ENCODE measurements at regions not wholly inside any gene's neighbourhood (a gene's known extent, or its start where the extent isn't known, plus 50 kb on each side); places are given as distances from the start of the nearest gene placed in this dataset.

DNA sequence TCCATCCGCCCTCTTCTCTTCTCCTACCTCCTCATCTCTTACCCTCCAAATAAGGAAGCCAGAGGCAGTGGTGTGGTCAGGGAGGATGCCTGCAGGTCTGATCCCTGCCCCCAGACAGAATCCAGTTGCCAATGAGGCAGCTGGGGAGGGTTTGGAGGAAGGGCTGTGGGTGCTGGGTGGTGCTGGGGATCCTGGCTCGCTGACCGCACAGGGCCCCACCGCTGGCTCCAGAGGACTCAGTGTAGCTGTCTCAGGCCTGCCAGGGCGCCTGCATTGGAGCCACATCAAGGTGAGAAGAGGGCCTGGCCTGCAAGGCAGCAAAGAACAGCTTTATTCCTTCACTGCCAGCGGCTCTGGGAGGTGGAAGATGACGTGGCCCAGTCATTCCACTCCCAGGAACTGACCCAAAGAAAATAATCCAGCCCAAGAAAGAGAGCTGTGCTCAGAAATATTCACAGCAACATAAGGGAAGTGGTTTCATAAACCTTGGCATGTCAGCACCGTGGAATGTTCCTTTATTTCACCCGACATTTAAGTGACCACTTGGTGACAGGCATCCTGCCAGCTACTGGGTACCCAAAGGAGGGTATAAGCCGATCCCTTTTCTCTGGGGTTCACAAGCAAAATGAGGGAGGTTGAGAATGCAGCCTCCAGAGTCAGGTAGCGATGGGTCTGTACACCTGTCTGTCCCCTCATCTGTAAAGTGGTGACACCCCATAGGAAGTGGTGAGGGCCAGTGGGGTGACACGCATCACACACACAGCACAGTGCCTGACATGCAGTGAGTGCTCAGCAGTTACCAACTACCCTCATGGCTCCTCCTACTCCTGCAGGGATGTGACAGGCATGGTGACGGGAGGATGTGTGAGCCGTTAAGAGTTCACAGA, 125.1 kb downstream of the SNX5 start:
- Mint-ChIP-seq H3K27me3 (no peaks in the 10 kb centered on the region), H3K9me3 (no peaks in the 10 kb centered on the region), H3K27ac (no peak overlapping the region), H3K4me1 (ENCODE audit: low read depth) (peaks cover 14% of the 10 kb centered on the region), H3K36me3 (ENCODE audit: low read depth) (no peaks in the 10 kb centered on the region), H3K4me3 (no peak overlapping the region)
- intact Hi-C loops (cut with micrococcal nuclease), result no loop called here

DNA sequence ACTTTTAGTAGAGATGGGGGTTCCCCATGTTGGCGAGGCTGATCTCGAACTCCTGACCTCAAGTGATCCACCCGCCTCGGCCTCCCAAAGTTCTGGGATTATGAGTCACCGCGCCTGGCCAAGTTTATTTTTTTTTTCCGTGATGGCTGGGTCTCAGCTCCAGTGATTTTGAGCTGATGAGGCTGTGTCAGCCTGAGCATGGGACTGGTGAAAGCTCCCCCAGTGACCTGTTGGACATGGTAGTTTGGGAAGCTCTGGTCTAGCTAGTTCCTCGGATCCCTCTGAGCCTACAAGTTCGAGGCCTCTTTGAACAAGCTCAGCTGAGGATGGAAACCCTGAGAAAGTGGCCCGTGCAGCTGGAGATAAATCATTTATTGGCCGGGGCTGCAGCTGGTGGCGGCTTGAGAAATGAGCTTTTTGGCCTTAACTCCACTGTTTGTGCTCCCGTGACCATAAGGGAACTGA, 126.8 kb downstream of the SNX5 start:
- Mint-ChIP-seq H3K4me3 (no peak overlapping the region), H3K27me3 (no peaks in the 10 kb centered on the region), H3K36me3 (ENCODE audit: low read depth) (no peaks in the 10 kb centered on the region), H3K4me1 (ENCODE audit: low read depth) (peaks cover 14% of the 10 kb centered on the region), H3K9me3 (no peaks in the 10 kb centered on the region), H3K27ac (no peak overlapping the region)
- intact Hi-C loops (cut with micrococcal nuclease), result no loop called here

DNA sequence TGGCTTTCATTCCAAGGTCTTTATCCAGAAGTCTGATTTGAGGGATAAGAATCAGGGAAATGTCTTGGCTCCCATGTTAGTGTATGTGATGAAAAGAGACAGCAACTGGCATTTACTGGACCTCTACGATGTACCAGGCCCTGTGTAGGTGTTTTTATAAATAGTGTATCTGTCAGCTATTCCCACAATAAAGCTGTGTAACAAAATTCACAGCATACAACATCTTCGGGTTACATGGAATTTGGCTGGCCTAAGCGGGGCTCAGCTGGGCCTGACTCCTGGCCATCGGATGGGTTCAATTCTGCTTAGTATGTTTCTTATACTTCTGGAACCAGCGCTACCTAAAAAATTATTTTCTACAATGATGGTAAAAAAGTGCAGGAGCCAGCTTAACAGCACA, 128.2 kb downstream of the SNX5 start:
- no peaks in the 10 kb centered on the region for H3K9me3 Mint-ChIP-seq
- no peak overlapping the region for H3K27ac Mint-ChIP-seq
- H3K36me3 Mint-ChIP-seq (ENCODE audit: low read depth), result no peaks in the 10 kb centered on the region
- H3K27me3 Mint-ChIP-seq, result no peaks in the 10 kb centered on the region
- intact Hi-C loops (cut with micrococcal nuclease), result no loop called here
- H3K4me1 Mint-ChIP-seq (ENCODE audit: low read depth), result peaks cover 8% of the 10 kb centered on the region
- H3K4me3 Mint-ChIP-seq, result no peak overlapping the region

DNA sequence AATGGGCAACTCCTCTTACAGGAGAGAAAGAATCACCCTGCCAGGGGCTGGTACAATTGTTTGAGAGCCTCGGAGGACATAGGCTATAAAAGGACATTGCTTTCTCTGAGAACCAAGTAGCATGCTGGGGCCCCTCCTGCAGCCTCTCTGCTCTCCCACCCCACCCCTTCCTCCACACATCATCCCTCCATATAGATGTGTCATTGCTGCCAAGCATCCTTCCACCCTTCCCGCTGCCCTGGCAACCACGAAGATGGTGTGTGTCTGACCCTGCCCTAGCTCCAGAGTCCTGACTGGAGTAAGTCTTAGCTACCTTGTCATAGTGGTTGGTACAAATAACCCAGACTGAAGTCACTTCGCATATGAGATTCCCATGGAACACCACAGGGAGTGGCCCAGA, 129.7 kb downstream of the SNX5 start:
- peaks cover 8% of the 10 kb centered on the region for H3K4me1 Mint-ChIP-seq (ENCODE audit: low read depth)
- no peak overlapping the region for H3K27ac Mint-ChIP-seq
- H3K27me3 Mint-ChIP-seq, result no peaks in the 10 kb centered on the region
- H3K4me3 Mint-ChIP-seq, result no peak overlapping the region
- H3K9me3 Mint-ChIP-seq, result no peaks in the 10 kb centered on the region
- intact Hi-C loops (cut with micrococcal nuclease), result no loop called here
- no peaks in the 10 kb centered on the region for H3K36me3 Mint-ChIP-seq (ENCODE audit: low read depth)

DNA sequence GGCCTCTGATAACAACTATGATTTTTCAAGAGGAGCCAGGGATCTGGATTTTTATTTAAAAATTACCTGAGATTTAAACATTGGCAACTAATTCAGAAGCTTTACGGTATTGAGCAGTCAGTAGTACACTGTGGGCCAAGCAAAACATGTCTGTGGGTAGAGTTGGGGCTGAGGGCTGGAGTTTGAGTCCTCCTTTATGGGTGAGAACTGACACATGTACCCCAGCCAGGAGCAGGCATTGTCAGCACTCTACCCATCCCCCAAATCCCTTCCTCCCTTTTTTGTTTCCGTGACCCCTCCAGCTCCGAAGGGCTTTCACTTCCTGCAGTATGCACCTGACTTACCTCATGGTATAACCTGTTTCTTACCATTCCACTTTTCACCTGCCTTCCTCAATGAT, 131.4 kb downstream of the SNX5 start:
- Mint-ChIP-seq H3K9me3 (no peaks in the 10 kb centered on the region), H3K4me3 (no peak overlapping the region), H3K27me3 (no peaks in the 10 kb centered on the region), H3K27ac (no peak overlapping the region), H3K36me3 (ENCODE audit: low read depth) (no peaks in the 10 kb centered on the region), H3K4me1 (ENCODE audit: low read depth) (no peaks in the 10 kb centered on the region)
- intact Hi-C loops (cut with micrococcal nuclease), result no loop called here

DNA sequence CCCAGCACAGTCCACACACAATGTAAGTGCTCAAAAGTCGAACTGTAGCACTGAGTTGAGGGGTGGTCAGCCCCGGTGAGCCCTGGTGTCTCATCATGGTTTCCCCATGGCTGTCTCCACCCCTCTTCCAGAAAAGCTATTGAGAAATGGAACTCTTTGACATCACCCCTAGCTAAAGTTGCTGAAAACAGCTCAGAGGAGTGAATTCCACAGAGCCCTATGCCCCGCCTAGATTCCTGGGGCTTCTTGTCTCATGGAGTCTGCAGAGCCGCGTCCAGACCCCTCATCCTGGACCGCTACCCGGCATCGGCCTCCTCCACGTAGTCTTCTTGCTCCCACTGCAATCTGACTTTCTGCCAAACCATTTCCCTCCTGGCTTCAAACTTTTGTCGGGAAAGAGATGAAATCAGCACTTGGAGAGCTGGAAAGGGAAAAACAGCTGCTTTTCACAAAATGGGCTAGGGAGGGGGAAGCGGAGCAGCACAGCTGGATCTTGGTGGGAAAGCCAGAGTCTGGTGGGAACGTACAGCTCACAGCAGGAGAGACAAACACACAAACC, 132.2 kb downstream of the SNX5 start:
- intact Hi-C loops (cut with micrococcal nuclease), result no loop called here

DNA sequence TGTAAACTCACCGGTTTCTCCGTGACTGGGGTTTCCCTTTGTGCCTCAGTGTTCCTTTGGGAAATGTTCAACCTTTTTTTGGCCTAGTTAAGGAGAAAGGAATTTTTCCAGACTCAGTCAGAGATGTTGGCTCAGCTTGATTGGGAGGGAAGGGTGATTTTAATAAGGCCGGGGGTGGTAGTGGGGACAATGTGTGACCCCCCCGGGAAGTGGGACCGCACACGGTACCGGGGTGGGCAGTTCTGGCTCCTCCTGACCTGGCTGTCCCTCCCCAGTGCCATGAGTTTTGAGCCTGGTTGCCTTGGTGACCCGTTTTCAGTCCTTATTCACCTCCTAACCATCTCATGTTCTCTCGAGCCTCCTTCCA, 132.7 kb downstream of the SNX5 start:
- H3K27me3 Mint-ChIP-seq, result no peaks in the 10 kb centered on the region
- no peak overlapping the region for H3K4me3 Mint-ChIP-seq
- no peaks in the 10 kb centered on the region for H3K4me1 Mint-ChIP-seq (ENCODE audit: low read depth)
- intact Hi-C loops (cut with micrococcal nuclease), result no loop called here
- H3K36me3 Mint-ChIP-seq (ENCODE audit: low read depth), result no peaks in the 10 kb centered on the region
- H3K27ac Mint-ChIP-seq, result no peak overlapping the region
- no peaks in the 10 kb centered on the region for H3K9me3 Mint-ChIP-seq

More for the DNA sequence above, 132.2 kb downstream of the SNX5 start:
- no peak overlapping the region for H3K4me3 Mint-ChIP-seq
- H3K4me1 Mint-ChIP-seq (ENCODE audit: low read depth), result no peaks in the 10 kb centered on the region
- no peaks in the 10 kb centered on the region for H3K9me3 Mint-ChIP-seq
- no peak overlapping the region for H3K27ac Mint-ChIP-seq
- H3K36me3 Mint-ChIP-seq (ENCODE audit: low read depth), result no peaks in the 10 kb centered on the region
- H3K27me3 Mint-ChIP-seq, result no peaks in the 10 kb centered on the region

DNA sequence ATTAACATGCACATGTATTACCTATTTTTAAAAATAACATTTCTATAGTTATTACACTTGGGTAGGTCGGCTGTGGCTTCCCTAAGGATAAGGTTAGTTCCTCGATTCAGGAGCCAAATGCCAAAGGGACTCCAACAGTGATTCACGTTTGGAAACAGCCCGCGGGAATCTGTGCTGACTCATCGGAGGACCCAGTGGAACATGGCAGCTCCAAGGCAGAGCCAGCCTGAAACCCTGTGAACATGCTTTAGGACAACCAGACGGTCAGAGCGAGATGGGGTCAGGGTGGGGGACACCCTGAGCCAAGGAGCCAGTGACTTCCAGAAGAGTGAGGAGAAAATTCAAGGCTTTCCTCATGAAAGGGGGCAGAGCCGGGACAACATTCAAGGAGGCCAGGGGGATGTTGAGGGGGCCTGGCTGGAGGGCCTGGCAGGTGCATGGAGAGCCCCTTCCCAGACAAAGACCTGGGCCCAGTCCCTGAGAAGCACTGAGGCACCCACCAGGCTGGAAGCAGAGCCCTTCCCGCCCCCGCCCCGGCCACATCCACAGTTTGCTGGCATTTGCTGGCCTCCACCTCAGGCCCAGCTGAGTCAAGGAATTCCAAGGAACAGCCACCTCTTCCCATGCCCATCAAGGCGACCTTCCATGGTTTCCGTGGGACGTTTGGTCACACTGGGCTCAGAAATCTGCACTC, 133.2 kb downstream of the SNX5 start:
- no peak overlapping the region for H3K27ac Mint-ChIP-seq

DNA sequence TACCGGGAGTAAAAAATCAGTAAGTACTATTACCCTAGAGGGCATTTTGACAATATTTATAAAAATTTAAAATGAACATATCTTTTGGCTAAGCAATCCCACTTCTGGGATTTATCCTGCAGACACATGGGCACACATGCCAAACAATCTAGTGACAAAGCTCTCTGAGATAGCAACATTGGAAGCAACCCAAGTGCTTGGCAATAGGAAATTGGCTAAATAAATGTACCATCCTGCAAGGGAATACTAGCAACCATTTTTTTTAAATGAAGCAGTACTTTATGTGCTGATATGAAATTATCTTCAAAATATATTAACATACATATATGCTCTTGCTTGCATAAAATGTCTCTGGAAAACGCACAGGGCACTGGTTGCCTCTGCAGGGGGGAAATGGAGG, 133.8 kb downstream of the SNX5 start:
- Mint-ChIP-seq H3K9me3 (no peaks in the 10 kb centered on the region), H3K27me3 (no peaks in the 10 kb centered on the region)
- intact Hi-C loops (cut with micrococcal nuclease), result no loop called here

More for the DNA sequence above, 133.2 kb downstream of the SNX5 start:
- no peak overlapping the region for H3K4me3 Mint-ChIP-seq
- no peaks in the 10 kb centered on the region for H3K4me1 Mint-ChIP-seq (ENCODE audit: low read depth)
- no peaks in the 10 kb centered on the region for H3K27me3 Mint-ChIP-seq
- intact Hi-C loops (cut with micrococcal nuclease), result no loop called here
- H3K9me3 Mint-ChIP-seq, result no peaks in the 10 kb centered on the region
- no peaks in the 10 kb centered on the region for H3K36me3 Mint-ChIP-seq (ENCODE audit: low read depth)

DNA sequence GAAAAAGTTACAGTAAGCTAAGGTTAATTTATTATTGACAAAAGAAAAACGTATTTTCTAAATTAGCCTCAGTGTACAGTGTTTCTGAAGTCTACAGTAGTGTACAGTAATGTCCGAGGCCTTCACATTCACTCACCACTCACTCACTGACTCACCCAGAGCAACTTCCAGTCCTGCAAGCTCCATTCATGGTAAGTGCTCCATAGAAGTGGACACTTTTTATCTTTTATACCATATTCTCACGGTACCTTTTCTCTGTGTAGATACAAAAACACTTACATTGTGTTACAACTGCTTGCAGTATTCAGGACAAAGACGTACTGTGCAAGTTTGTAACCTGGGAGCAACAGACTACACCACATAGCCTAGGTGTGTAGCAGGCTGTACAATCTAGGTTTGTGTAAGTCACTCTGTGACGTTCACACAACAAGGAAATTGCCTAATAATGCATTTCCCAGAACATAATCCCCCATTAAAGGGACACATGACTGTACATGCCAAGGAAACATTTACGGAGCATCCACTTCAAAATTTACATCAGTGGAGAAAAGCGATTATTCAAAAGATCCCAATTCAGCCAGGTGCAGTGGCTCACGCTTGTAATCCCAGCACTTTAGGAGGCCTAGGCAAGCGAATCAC, 133.4 kb downstream of the BANF2 start:
- H3K27ac Mint-ChIP-seq, result no peak overlapping the region
- H3K4me1 Mint-ChIP-seq (ENCODE audit: low read depth), result no peaks in the 10 kb centered on the region
- intact Hi-C loops (cut with micrococcal nuclease), result no loop called here
- H3K4me3 Mint-ChIP-seq, result no peak overlapping the region
- no peaks in the 10 kb centered on the region for H3K36me3 Mint-ChIP-seq (ENCODE audit: low read depth)
- H3K9me3 Mint-ChIP-seq, result no peaks in the 10 kb centered on the region
- H3K27me3 Mint-ChIP-seq, result no peaks in the 10 kb centered on the region

More for the DNA sequence above, 133.8 kb downstream of the SNX5 start:
- H3K36me3 Mint-ChIP-seq (ENCODE audit: low read depth), result no peaks in the 10 kb centered on the region
- H3K27ac Mint-ChIP-seq, result no peak overlapping the region
- H3K4me3 Mint-ChIP-seq, result no peak overlapping the region
- H3K4me1 Mint-ChIP-seq (ENCODE audit: low read depth), result no peaks in the 10 kb centered on the region

DNA sequence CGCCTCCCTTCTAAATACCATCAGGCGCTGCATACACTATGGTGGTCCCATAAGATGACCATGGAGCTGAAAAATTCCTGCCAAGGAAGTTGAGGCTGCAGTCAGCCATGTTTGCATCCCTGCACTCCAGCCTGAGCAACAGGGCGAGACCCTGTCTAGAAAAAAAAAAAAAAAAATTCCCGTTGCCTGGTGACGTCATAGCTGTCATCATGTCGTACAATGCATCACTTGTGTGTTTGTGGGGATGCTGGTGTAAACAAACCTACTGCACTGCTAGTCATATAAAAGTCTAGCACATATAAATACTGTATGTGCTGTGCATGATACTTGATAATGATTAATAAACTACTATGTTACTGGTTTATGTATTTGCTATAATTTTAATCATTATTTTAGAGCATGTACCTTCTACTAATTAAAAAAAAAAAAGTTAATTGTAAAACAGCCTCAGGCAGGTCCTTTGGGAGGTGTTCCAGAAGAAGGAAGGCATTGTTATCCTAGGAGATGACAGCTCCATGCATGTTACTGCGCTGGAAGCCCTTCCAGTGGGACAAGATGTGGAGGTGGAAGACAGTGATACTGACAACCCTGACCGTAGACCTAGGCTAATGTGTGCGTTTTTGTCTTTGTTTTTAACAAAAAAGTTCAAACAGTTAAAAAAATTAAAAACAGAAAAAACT, 132.6 kb downstream of the BANF2 start:
- H3K27me3 Mint-ChIP-seq, result no peaks in the 10 kb centered on the region
- H3K36me3 Mint-ChIP-seq (ENCODE audit: low read depth), result no peaks in the 10 kb centered on the region
- intact Hi-C loops (cut with micrococcal nuclease), result no loop called here
- no peaks in the 10 kb centered on the region for H3K9me3 Mint-ChIP-seq
- H3K27ac Mint-ChIP-seq, result no peak overlapping the region
- H3K4me3 Mint-ChIP-seq, result no peak overlapping the region
- H3K4me1 Mint-ChIP-seq (ENCODE audit: low read depth), result no peaks in the 10 kb centered on the region

DNA sequence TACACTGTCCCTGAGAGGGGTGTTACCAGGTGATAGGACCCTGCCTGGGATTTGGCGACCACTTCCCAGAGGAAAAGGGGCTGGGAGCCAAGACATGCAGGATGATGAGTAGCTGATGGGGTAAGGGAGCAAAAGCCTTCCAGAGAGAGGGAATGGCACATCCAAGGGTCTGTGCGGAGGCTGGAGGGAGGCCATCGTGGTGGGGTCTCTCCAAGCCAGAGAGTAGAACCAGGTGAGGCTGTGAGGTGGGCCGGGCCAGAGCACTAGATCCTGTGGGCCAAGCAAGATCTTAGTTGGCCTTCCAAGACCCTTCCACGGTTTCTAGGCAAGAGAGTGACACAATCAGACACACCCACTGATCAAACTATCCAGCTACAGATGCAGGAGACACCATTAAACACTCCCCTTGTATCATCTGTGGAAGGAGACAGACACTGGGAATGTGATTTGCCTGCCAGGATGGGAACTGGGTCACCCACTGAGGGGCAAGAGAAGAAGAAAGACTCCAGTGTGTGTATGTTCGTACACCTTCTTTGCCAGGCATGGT, 128.9 kb downstream of the BANF2 start:
- Mint-ChIP-seq H3K4me1 (ENCODE audit: low read depth) (peaks cover 8% of the 10 kb centered on the region), H3K36me3 (ENCODE audit: low read depth) (no peaks in the 10 kb centered on the region), H3K27me3 (no peaks in the 10 kb centered on the region), H3K27ac (no peak overlapping the region), H3K9me3 (no peaks in the 10 kb centered on the region), H3K4me3 (no peak overlapping the region)
- intact Hi-C loops (cut with micrococcal nuclease), result no loop called here

DNA sequence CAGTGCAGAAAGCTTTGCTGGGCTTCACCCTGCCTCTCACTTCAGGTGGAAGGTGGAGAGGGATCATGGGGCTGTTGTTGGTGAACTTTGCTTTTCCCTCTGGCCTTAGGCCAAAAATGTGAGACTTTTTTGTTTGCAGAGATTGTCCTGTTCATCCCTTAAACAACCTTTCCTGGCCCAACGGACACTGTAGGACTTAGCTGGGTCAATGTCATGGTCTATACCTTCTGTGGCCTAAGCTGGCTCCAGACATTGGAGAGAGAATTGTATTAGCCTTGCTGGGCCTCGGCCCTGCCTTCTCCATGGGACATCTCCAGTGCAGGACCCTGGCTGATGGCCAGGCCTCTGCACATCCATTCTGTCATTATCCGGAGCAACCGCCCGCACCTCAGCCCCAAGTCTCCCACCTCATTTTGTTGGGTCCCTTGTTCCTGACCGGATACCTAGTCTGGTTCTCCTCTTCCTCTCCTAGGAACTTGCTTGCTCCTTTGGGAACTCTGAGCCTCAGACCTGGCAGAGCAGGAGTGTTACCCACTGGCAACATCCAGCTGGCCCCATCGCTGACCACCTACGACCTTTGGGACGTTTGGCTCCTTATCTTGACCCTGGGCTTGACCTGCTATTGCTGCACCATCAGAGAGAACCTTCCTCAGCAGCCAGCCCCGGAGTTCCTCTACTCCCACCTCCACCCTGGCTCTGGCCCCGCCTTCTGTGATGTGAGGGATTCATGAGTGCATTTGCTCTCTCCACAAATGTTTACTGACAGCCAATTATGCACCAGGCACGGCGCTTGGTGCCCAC, 128.2 kb downstream of the BANF2 start:
- intact Hi-C loops (cut with micrococcal nuclease), result no loop called here
- Mint-ChIP-seq H3K36me3 (ENCODE audit: low read depth) (no peaks in the 10 kb centered on the region), H3K4me1 (ENCODE audit: low read depth) (peaks cover 8% of the 10 kb centered on the region), H3K4me3 (no peak overlapping the region), H3K9me3 (no peaks in the 10 kb centered on the region), H3K27me3 (no peaks in the 10 kb centered on the region), H3K27ac (no peak overlapping the region)

All from dendritic cell treated with granulocyte-macrophage colony-stimulating factor and Interleukin-4, amounts not matched to agents 40 ng/mL and 50 ng/mL, for 4 days (primary cell).